H1 (cell line): ENCODE measurements at regions not wholly inside any gene's neighbourhood (a gene's known extent, or its start where the extent isn't known, plus 50 kb on each side); places are given as distances from the start of the nearest gene placed in this dataset.

Experiments used
- CTCF ChIA-PET: fragments of 300-600 bp; sonication (Branson Sonifier 250); formaldehyde crosslinking; loops from one replicate; lab custom pipeline; 2021; ENCODE audit not compliant: partially characterized antibody; lab: Charles Lee
- POLR2A ChIA-PET: fragments of 300-600 bp; sonication (Branson Sonifier 250); formaldehyde crosslinking; loops from one replicate; lab custom pipeline; 2021; ENCODE audit warnings: inconsistent platforms; ENCODE audit not compliant: partially characterized antibody; lab: Charles Lee
- DNase-seq, 2 experiments: peaks; one replicate each; pipeline versions ENCODE4 v3.0.0 to v3.0.0-alpha.2; 2010 to 2022; ENCODE audit warnings: low spot score in 2 of 2, low read depth in 1 of 2, mixed read lengths in 1 of 2
- FAIRE-seq: peaks from 2 replicates; lab custom pipeline; 2011; peaks lifted over from hg19 to GRCh38; lab: Jason Lieb, UNC
- H2AFZ ChIP-seq: 2 replicates; pipeline ENCODE4 v1.8.1; 2012; ENCODE audit warnings: low read length, inconsistent platforms
- H2AK5ac ChIP-seq: 2 replicates; pipeline ENCODE4 v1.6.1; 2013; ENCODE audit warnings: low read depth, low read length
- H2BK120ac ChIP-seq: replicated peaks from 2 replicates; pipeline ENCODE3; 2013; ENCODE audit warnings: low read depth, low read length, inconsistent platforms
- H2BK12ac ChIP-seq: 2 replicates; pipeline ENCODE4 v1.6.1; 2013; ENCODE audit warnings: low read depth, low read length
- H2BK15ac ChIP-seq: 2 replicates; pipeline ENCODE4 v1.6.1; 2013; ENCODE audit warnings: low read length
- H2BK20ac ChIP-seq: 2 replicates; pipeline ENCODE4 v1.6.1; 2013; ENCODE audit warnings: low read length
- H2BK5ac ChIP-seq: 2 replicates; pipeline ENCODE4 v1.6.1; 2013; ENCODE audit warnings: low read depth, low read length
- H3K14ac ChIP-seq: 2 replicates; pipeline ENCODE4 v1.6.1; 2013; ENCODE audit warnings: inconsistent platforms; ENCODE audit not compliant: insufficient read length
- H3K18ac ChIP-seq: 2 replicates; pipeline ENCODE4 v1.6.1; 2013; ENCODE audit warnings: low read length; ENCODE audit errors: extremely low read depth
- H3K23ac ChIP-seq: 2 replicates; pipeline ENCODE4 v1.6.1; 2013; ENCODE audit warnings: inconsistent platforms; ENCODE audit not compliant: insufficient read length
- H3K23me2 ChIP-seq: 2 replicates; pipeline ENCODE4 v1.6.1; 2013; ENCODE audit warnings: low read depth, low read length
- H3K27ac ChIP-seq: 2 replicates; pipeline ENCODE4 v1.6.1; 2011; ENCODE audit warnings: low read depth, low read length, inconsistent platforms
- H3K27me3 ChIP-seq, 4 experiments: replicated peaks in 1 of 4; 1 replicate in 1 of 4; 2 replicates in 3 of 4; pipeline versions ENCODE4 v1.6.1 to v1.8.1; 2011 to 2013; ENCODE audit warnings: low read length in 3 of 4, mild to moderate bottlenecking in 3 of 4, inconsistent platforms in 2 of 4, mixed read lengths in 2 of 4, moderate library complexity in 1 of 4; ENCODE audit not compliant: control insufficient read depth in 3 of 4, insufficient read depth in 3 of 4; ENCODE audit errors: extremely low read depth in 1 of 4
- H3K36me3 ChIP-seq, 4 experiments: 2 replicates each; pipeline versions ENCODE4 v1.6.1 to v1.8.1; 2011 to 2013; ENCODE audit warnings: mild to moderate bottlenecking in 4 of 4, low read length in 3 of 4, moderate library complexity in 2 of 4, control low read depth in 1 of 4, inconsistent platforms in 1 of 4; ENCODE audit not compliant: insufficient read depth in 4 of 4, control insufficient read depth in 2 of 4
- H3K4ac ChIP-seq: replicated peaks from 2 replicates; pipeline ENCODE3; 2013; ENCODE audit warnings: low read length, low read depth, mixed read lengths, inconsistent platforms; ENCODE audit not compliant: insufficient read length
- H3K4me1 ChIP-seq, 4 experiments: replicated peaks in 1 of 4; 1 replicate in 1 of 4; 2 replicates in 3 of 4; pipeline versions ENCODE4 v1.6.1 to v1.8.1; 2011 to 2013; ENCODE audit warnings: low read length in 3 of 4, inconsistent platforms in 2 of 4, mixed read lengths in 1 of 4; ENCODE audit not compliant: insufficient read depth in 4 of 4, control insufficient read depth in 3 of 4
- H3K4me2 ChIP-seq, 2 experiments: 2 replicates each; pipeline versions ENCODE4 v1.6.1 to v1.8.1; 2011 to 2013; ENCODE audit warnings: low read depth in 2 of 2, low read length in 2 of 2, control low read depth in 1 of 2, inconsistent platforms in 1 of 2, mild to moderate bottlenecking in 1 of 2; ENCODE audit not compliant: insufficient read depth in 1 of 2
- H3K4me3 ChIP-seq, 4 experiments: fragments of 200-600, 300-600 bp in 1 of 4; sonication (generic), shearing (Covaris generic), sonication (Bioruptor Twin) in 1 of 4; 2 replicates each; pipeline versions ENCODE4 v1.5.1 to v1.8.1; 2011 to 2016; ENCODE audit warnings: low read length in 4 of 4, low read depth in 3 of 4, control low read depth in 2 of 4, inconsistent platforms in 2 of 4, mild to moderate bottlenecking in 2 of 4, mixed read lengths in 1 of 4, moderate library complexity in 1 of 4; ENCODE audit not compliant: insufficient read depth in 2 of 4; ENCODE audit errors: extremely low read depth in 1 of 4
- H3K56ac ChIP-seq: replicated peaks from 2 replicates; pipeline ENCODE3; 2013; ENCODE audit warnings: low read depth, mild to moderate bottlenecking, mixed read lengths, low read length, inconsistent platforms; ENCODE audit not compliant: insufficient read length
- H3K79me1 ChIP-seq: 2 replicates; pipeline ENCODE4 v1.6.1; 2013; ENCODE audit warnings: low read depth, low read length, control low read depth
- H3K79me2 ChIP-seq, 2 experiments: 2 replicates each; pipeline versions ENCODE4 v1.6.1 to v1.8.1; 2012 to 2013; ENCODE audit warnings: low read length in 2 of 2, mild to moderate bottlenecking in 2 of 2, inconsistent platforms in 1 of 2; ENCODE audit not compliant: insufficient read depth in 2 of 2, control insufficient read depth in 1 of 2
- H3K9ac ChIP-seq, 4 experiments: replicated peaks in 1 of 4; 1 replicate in 1 of 4; 2 replicates in 3 of 4; pipeline versions ENCODE4 v1.6.1 to v1.8.1; 2011 to 2013; ENCODE audit warnings: low read depth in 3 of 4, low read length in 3 of 4, control low read depth in 2 of 4, mild to moderate bottlenecking in 2 of 4, moderate library complexity in 2 of 4, inconsistent platforms in 1 of 4; ENCODE audit errors: extremely low read depth in 1 of 4
- H3K9me3 ChIP-seq, 2 experiments: 2 replicates each; pipeline versions ENCODE4 v1.6.1 to v1.8.1; 2012 to 2013; ENCODE audit warnings: mild to moderate bottlenecking in 2 of 2, moderate library complexity in 2 of 2, control low read depth in 1 of 2, inconsistent platforms in 1 of 2, low read depth in 1 of 2, low read length in 1 of 2, mixed read lengths in 1 of 2; ENCODE audit not compliant: insufficient read depth in 2 of 2
- H4K20me1 ChIP-seq, 2 experiments: replicated peaks in 1 of 2; 2 replicates each; pipeline versions ENCODE3 to v1.8.1; 2011 to 2013; ENCODE audit warnings: inconsistent platforms in 2 of 2, low read length in 2 of 2, mild to moderate bottlenecking in 1 of 2; ENCODE audit not compliant: insufficient read depth in 2 of 2, control insufficient read depth in 1 of 2
- H4K5ac ChIP-seq: 2 replicates; pipeline ENCODE4 v1.6.1; 2013; ENCODE audit warnings: low read length, low read depth, mixed read lengths, inconsistent platforms; ENCODE audit not compliant: insufficient read length
- H4K8ac ChIP-seq: 2 replicates; pipeline ENCODE4 v1.8.0; 2013; ENCODE audit warnings: mild to moderate bottlenecking, moderate library complexity, low read length, inconsistent platforms; ENCODE audit not compliant: insufficient read depth; ENCODE audit errors: extremely low read depth
- H4K91ac ChIP-seq: replicated peaks from 2 replicates; pipeline ENCODE3; 2013; ENCODE audit warnings: low read length, mixed read lengths, inconsistent platforms; ENCODE audit not compliant: insufficient read length
- RFX5 ChIP-seq: IDR thresholded peaks from 2 replicates; pipeline ENCODE4 v1.6.1; 2011; ENCODE audit warnings: low read depth, low read length, improper control_type of control experiment, borderline replicate concordance
- SIRT6 ChIP-seq: IDR thresholded peaks from one replicate; pipeline ENCODE4 v1.7.1; 2012; ENCODE audit warnings: low read length, inconsistent platforms
- TEAD4 ChIP-seq: IDR thresholded peaks from 2 replicates; pipeline ENCODE4 v1.6.1; 2012; ENCODE audit warnings: low read depth, low read length, inconsistent platforms, mixed read lengths
- WGBS, 2 experiments: shearing (Covaris generic) in 1 of 2; methylation state at CpG; one replicate each; pipeline versions ENCODE4 v1.1.6 to v1.1.7; 2013 to 2015; ENCODE audit warnings: low lambda C conversion rate in 2 of 2, mixed read lengths in 2 of 2, inconsistent platforms in 1 of 2, low coverage in 1 of 2, missing lambda C conversion rate in 1 of 2; ENCODE audit not compliant: insufficient replicate concordance in 2 of 2, insufficient coverage in 1 of 2, insufficient read length in 1 of 2; ENCODE audit errors: extremely low coverage in 1 of 2, missing lambda C conversion rate in 1 of 2; 5-methylcytosine and 5-hydroxymethylcytosine counted together
- TF ChIP-seq, protein P1 (sequence below): IDR thresholded peaks from 2 replicates; pipeline ENCODE4 v1.6.1; 2012; ENCODE audit warnings: inconsistent platforms
- TF ChIP-seq, protein P2 (sequence below): IDR thresholded peaks from 2 replicates; pipeline ENCODE4 v1.6.1; 2011; ENCODE audit warnings: low read depth, mild to moderate bottlenecking, low read length; ENCODE audit not compliant: insufficient read depth
- TF ChIP-seq, protein P3 (sequence below), 3 experiments: IDR thresholded peaks; 1 replicate in 2 of 3; 2 replicates in 1 of 3; pipeline versions ENCODE4 v1.5.1 to v1.6.1; 2011; ENCODE audit warnings: low read length in 3 of 3, mild to moderate bottlenecking in 3 of 3, inconsistent platforms in 2 of 3, low read depth in 1 of 3, moderate library complexity in 1 of 3; ENCODE audit not compliant: insufficient read depth in 1 of 3; ENCODE audit errors: control extremely low read depth in 1 of 3

DNA sequence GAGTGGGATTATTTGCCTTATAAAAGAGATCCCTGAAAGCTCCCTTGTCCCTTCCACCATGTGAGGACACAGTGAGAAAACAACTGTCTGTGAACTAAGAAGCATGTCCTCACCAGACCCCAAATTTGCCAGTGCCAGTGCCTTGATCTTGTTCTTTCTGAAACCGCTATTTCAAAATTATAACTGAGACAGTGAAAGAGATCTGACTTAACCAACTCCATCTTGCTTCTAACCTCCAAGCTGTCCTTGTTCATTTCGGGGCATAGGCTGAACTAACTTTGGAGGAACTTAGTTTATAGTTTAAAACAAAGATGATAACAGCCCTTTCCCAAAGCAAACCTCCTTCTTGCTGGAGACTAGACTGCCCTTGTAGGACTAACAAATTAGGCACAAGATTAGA is 563.9 kb downstream of the ADCYAP1 start:
- no peak overlapping the region for H3K4me2 ChIP-seq
- no peak for TF ChIP-seq RFX5
- TF ChIP-seq, protein P1, sequence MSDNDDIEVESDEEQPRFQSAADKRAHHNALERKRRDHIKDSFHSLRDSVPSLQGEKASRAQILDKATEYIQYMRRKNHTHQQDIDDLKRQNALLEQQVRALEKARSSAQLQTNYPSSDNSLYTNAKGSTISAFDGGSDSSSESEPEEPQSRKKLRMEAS, result no peak
- TF ChIP-seq, protein P2, sequence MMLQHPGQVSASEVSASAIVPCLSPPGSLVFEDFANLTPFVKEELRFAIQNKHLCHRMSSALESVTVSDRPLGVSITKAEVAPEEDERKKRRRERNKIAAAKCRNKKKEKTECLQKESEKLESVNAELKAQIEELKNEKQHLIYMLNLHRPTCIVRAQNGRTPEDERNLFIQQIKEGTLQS, result no peak
- TF ChIP-seq, protein P3, sequence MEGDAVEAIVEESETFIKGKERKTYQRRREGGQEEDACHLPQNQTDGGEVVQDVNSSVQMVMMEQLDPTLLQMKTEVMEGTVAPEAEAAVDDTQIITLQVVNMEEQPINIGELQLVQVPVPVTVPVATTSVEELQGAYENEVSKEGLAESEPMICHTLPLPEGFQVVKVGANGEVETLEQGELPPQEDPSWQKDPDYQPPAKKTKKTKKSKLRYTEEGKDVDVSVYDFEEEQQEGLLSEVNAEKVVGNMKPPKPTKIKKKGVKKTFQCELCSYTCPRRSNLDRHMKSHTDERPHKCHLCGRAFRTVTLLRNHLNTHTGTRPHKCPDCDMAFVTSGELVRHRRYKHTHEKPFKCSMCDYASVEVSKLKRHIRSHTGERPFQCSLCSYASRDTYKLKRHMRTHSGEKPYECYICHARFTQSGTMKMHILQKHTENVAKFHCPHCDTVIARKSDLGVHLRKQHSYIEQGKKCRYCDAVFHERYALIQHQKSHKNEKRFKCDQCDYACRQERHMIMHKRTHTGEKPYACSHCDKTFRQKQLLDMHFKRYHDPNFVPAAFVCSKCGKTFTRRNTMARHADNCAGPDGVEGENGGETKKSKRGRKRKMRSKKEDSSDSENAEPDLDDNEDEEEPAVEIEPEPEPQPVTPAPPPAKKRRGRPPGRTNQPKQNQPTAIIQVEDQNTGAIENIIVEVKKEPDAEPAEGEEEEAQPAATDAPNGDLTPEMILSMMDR (IDR thresholded peaks at IDR 0.05; ENCODE audit: control extremely low read depth in 1 of 3, insufficient read depth in 1 of 3, low read depth in 1 of 3, low read length in 3 of 3), result no peak
- no peak for TF ChIP-seq SIRT6
- TF ChIP-seq TEAD4, result no peak
- TF ChIP-seq, all 59 proteins: peak for 0
- no peaks in the 10 kb centered on the region for H3K27me3 ChIP-seq
- no peak overlapping the region for H2AK5ac ChIP-seq
- H3K9ac ChIP-seq, result no peak overlapping the region
- no peak overlapping the region for H3K4me3 ChIP-seq
- H3K4me1 ChIP-seq, result no peaks in the 10 kb centered on the region
- WGBS, 2 experiments, result 91% methylated on average over 2 of the region's 2 CpGs; no CpG with 5 or more reads in 1 of the 2 experiments
- H3K4ac ChIP-seq, result no peak overlapping the region
- H3K27ac ChIP-seq, result no peak overlapping the region
- H4K20me1 ChIP-seq, result no peaks in the 10 kb centered on the region
- H2BK120ac ChIP-seq, result no peak overlapping the region
- no peak overlapping the region for H2BK20ac ChIP-seq
- H3K36me3 ChIP-seq, result no peaks in the 10 kb centered on the region
- H3K23me2 ChIP-seq, result no peaks in the 10 kb centered on the region
- no peak overlapping the region for H3K23ac ChIP-seq
- H4K8ac ChIP-seq, result no peak overlapping the region
- no peak overlapping the region for H3K18ac ChIP-seq
- no peak overlapping the region for H4K5ac ChIP-seq
- DNase-seq (no peak), FAIRE-seq (no peak)
- H4K91ac ChIP-seq, result no peak overlapping the region
- no peak overlapping the region for H3K56ac ChIP-seq
- H3K79me2 ChIP-seq, result no peaks in the 10 kb centered on the region
- ChIA-PET POLR2A (no interaction called here), CTCF (no interaction called here)
- H2AFZ ChIP-seq, result no peak overlapping the region
- H2BK5ac ChIP-seq, result no peak overlapping the region
- H3K9me3 ChIP-seq, result no peaks in the 10 kb centered on the region
- H3K79me1 ChIP-seq, result no peaks in the 10 kb centered on the region
- no peak overlapping the region for H3K14ac ChIP-seq
- no peak overlapping the region for H2BK15ac ChIP-seq
- H2BK12ac ChIP-seq, result no peak overlapping the region
